ENCODE measurements at regions not wholly inside any gene's neighbourhood (a gene's known extent, or its start where the extent isn't known, plus 50 kb on each side); places are given as distances from the start of the nearest gene placed in this dataset.

- TF ChIP-seq, protein P1, sequence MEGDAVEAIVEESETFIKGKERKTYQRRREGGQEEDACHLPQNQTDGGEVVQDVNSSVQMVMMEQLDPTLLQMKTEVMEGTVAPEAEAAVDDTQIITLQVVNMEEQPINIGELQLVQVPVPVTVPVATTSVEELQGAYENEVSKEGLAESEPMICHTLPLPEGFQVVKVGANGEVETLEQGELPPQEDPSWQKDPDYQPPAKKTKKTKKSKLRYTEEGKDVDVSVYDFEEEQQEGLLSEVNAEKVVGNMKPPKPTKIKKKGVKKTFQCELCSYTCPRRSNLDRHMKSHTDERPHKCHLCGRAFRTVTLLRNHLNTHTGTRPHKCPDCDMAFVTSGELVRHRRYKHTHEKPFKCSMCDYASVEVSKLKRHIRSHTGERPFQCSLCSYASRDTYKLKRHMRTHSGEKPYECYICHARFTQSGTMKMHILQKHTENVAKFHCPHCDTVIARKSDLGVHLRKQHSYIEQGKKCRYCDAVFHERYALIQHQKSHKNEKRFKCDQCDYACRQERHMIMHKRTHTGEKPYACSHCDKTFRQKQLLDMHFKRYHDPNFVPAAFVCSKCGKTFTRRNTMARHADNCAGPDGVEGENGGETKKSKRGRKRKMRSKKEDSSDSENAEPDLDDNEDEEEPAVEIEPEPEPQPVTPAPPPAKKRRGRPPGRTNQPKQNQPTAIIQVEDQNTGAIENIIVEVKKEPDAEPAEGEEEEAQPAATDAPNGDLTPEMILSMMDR (conservative IDR thresholded peaks at IDR 0.05; ENCODE audit: low read length): no peak
- TF ChIP-seq EZH2phosphoT487 (IDR thresholded peaks at IDR 0.05; ENCODE audit: borderline replicate concordance): no peak
These were observed 127.6 kb upstream of the PMEPA1 start for GRCh38 chr20:57837208-57838035.
